GM12873 (cell line): ENCODE measurements at regions not wholly inside any gene's neighbourhood (a gene's known extent, or its start where the extent isn't known, plus 50 kb on each side); places are given as distances from the start of the nearest gene placed in this dataset.

ENCODE experiments used
- TF ChIP-seq, protein P1 (sequence below): IDR thresholded peaks from 2 replicates; pipeline ENCODE4 v1.5.1; 2012; ENCODE audit warnings: low read depth, mild to moderate bottlenecking, moderate library complexity, low read length, control low read depth; ENCODE audit not compliant: insufficient read depth; ENCODE audit errors: missing control alignments

DNA sequence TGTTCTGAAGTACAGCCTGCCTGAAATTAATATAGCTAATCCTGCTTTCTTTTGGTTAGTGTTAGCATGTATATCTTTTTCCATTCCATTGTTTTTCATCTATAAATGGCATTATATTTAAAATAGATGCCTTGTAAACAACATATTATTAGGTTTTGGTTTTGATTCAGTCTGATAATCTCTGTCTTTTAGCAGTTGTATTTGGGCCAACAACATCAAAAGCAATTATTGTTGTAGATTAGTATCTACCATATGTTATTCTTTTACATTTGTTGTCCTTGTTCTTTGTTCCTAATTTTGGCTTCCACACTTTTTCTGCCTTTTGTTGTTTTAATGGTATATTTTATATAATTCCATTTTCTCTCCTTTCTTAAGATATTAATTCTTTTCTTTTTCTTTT lies 678.2 kb upstream of the PRMT6 start:
- TF ChIP-seq, protein P1, sequence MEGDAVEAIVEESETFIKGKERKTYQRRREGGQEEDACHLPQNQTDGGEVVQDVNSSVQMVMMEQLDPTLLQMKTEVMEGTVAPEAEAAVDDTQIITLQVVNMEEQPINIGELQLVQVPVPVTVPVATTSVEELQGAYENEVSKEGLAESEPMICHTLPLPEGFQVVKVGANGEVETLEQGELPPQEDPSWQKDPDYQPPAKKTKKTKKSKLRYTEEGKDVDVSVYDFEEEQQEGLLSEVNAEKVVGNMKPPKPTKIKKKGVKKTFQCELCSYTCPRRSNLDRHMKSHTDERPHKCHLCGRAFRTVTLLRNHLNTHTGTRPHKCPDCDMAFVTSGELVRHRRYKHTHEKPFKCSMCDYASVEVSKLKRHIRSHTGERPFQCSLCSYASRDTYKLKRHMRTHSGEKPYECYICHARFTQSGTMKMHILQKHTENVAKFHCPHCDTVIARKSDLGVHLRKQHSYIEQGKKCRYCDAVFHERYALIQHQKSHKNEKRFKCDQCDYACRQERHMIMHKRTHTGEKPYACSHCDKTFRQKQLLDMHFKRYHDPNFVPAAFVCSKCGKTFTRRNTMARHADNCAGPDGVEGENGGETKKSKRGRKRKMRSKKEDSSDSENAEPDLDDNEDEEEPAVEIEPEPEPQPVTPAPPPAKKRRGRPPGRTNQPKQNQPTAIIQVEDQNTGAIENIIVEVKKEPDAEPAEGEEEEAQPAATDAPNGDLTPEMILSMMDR: no peak

GRCh38 chr1:106380772-106381171 lies 675.7 kb upstream of the PRMT6 start:
- TF ChIP-seq, protein P1: no peak

DNA sequence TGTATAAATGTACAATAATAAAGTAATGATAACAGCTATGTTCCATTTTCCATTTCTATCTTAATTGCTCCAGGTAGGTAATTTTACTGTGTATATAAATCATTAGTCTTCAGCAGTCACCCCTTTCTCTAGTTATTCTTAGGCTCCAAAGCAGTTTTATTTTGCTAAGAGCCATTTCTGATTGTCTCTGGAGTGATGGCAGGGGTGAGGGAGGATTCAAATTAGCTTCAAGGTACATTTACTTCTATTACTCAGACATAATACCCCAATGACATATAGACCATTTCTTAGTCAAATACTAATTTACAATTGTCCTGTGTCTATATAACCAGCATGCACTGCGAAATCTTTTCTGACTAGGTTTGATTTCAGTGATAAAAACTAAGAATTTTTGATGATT lies 663.4 kb upstream of the PRMT6 start:
- TF ChIP-seq, protein P1: no peak

- TF ChIP-seq, protein P1: no peak
Measured at GRCh38 chr1:106396020-106396419, 660.5 kb upstream of the PRMT6 start.

DNA sequence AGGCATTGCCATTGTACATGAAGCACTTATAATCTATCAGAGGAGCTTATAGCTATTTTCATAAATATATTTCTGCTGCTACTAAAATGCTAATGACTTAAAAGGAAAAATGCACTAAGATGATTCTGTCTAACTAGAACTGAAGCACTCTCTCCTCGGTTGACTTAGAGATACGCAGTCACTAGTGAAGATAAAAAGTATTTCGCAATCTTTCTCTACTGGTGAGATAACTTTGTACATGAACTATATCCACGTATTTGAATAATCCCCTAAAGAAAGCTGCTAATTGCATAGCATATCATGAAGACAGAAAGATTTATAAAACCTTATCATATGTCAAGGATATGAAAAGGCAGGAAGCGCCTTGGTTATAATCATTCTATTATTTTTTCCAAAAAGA lies 658.1 kb upstream of the PRMT6 start:
- TF ChIP-seq, protein P1: no peak

DNA sequence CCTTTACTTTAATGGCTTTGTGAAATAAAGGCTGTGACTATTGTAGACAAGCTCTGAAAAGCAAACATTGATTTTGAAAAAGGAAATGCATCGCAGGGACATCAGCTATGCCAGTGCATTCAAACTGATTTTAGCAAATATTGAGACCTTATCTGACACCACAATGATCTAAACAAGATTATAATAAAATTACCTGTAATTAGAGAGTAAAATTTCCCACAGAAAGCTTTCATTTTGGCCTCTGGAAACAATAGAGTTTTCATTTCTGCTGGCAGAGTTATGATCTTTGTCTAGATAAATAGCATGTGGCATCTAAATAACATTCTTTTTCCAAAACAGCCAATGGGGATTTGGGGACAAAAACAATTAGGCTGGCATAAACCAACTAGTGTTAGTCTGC lies 650.4 kb upstream of the PRMT6 start:
- TF ChIP-seq, protein P1: no peak

GRCh38 chr1:106435269-106435668 lies 621.2 kb upstream of the PRMT6 start:
- TF ChIP-seq, protein P1: no peak
